HPDE6-E6E7 (cell line): ENCODE measurements at regions not wholly inside any gene's neighbourhood (a gene's known extent, or its start where the extent isn't known, plus 50 kb on each side); places are given as distances from the start of the nearest gene placed in this dataset.
"Not testable (repeated sequence)": the region's sequence is repeated elsewhere in the genome, so short reads cannot be mapped to it uniquely, and the experiment has no call there.

Source experiments
- DNase-seq: peaks from one replicate; pipeline ENCODE4 v3.0.0; 2011; ENCODE audit warnings: missing footprints; ENCODE audit errors: extremely low spot score

DNA sequence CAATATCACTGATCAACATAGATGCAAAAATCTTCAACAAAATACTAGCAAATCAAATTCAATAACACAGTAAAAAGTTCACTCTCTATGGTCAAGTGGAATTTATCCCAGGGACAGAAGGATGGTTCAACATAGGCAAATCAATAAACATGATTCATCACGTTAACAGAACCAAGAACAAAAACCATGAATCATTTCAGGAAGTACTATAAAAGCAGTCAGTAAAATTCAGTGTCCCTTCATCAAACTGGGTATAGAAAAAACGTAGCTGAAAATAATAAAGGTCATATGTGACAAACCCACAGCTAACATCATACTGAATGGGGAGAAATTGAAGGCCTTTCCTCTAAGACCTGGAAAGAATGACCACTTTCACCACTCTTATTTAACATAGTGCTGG is 172.1 kb downstream of the POLR2M start:
- no peak for DNase-seq

DNA sequence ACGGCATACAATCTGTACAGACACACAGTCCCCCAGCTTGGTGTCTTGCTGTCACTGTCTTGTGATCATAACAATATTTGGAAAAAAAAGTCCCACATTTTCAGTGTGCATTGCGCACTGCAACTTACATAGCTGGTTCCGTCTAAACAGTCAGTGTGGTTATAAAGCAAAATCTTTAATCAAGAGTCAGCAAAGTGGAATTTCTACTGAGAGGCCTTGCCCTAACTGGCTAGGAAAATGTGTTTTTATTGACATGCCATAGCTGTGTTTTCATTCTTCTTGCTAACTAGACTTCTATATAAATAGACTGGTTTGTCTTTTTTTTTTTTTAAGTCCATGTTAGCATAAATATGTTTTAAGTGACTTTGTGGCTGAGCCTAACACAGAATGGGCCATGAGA is 174.8 kb downstream of the POLR2M start:
- DNase-seq, result no peak

DNA sequence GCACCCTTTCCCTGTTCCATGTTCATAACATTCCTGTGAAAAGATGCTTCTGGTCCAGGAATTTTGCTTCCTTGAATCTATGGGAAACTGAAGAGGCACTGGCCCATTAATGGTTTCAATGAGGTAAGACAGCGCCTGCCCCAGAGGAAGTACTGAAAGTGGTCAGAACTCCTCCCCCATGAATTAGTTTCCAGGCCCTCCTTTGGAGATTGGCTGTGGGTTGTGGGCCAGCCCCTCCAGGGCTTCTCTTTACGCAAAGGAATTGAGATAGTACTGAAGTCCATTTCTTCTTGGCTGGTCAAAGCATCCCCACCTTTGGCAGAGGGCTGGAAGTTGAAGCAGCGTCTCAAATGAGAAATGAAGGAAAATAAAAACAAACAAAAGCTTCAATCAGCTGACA is 175.5 kb downstream of the POLR2M start:
- no peak for DNase-seq

DNA sequence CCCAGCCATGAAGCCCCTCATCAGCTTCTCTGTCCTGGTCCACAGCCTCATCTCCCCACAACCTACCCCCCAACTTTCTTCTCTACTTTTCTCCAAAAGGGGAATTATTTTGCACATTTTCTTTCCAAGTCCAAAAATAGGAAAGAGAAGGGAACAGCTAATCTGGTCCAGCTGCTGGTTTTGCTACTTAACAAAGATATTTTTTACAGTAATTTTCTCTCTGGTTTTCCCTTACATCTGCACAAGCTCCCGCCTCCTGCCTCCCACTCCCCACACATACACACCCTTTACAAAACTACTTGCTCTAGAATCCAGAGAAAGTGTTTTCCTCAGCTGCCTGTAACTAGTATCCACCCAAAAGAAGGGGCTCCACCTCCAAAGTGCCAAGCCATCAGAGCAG is 177.2 kb downstream of the POLR2M start:
- no peak for DNase-seq

DNA sequence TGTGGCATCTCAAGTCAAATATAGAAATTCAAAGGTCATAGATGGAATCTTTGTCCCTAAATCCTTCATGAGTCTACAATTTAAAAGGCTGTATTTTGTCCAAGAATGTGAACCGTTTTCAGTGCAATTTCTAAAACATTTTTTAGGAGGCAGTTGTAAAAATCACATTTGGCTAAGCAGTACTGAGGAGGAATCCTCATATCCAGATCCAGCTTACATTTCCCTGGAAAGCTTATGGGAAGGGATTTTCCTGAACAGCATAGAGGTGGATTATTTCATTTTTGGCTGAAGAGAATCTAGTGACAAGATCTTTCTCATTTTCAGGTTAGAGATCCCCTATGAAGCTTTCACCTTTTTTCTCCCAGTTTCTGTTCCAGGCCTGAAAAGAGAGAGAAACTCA is 178.4 kb downstream of the POLR2M start:
- DNase-seq, result no peak

DNA sequence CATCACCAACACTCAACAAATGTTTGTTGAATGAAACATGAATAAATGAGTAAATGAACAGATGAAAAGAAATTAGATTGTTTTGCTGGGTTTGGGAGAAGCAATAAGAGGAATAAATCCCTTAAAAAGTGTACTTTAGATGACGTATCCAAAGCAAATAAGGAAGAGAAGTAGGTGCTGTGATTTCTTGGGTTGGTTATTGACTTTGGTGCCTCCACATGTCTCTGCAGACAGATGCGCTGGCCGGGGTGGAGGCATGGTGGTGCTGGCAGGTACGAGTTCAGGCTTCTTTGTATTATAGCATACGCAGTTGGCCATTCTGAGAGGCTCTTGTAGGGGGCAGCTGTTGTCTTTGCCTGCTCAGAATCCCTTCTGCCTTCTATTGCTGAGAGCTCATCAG is 178.9 kb downstream of the POLR2M start:
- no peak for DNase-seq

DNA sequence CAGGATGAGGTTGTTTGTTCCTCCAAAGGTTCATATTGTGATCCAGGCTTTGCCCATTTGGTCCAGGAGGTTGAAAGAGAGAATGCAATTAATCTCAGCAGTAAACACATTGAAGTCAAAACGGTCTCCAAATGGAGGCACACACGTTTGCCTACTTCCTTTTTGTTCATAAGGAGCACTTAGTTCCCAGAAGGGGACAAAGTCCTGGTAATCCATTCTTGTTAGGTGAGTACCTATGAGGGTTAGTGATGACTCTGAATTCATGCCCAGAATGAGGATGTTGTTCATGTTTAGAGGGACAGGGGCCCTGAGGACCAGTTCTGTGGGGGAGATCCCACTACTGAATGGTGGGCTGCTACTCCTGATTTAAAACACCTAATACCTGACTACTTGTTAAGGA is 177.7 kb downstream of the ALDH1A2 start:
- DNase-seq, result no peak

DNA sequence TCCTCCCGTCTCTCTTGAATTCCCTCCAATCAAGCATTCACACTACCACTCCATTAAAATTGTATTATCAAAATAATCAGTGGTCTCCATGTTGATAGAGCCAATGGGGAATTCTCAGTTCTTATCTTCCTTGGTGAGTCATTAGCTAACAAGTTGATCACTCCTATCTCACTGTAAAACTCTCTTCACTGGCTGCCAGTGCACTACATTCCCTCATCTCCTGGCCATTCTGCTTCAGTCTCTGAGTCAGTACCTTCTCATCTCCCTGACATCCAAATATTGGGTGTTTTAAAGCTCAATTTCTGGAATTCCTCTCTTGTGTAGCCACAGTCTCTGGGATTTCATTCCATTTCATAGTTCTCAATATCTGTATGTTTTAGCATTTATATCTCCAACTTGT is 175.2 kb downstream of the ALDH1A2 start:
- DNase-seq, result no peak

DNA sequence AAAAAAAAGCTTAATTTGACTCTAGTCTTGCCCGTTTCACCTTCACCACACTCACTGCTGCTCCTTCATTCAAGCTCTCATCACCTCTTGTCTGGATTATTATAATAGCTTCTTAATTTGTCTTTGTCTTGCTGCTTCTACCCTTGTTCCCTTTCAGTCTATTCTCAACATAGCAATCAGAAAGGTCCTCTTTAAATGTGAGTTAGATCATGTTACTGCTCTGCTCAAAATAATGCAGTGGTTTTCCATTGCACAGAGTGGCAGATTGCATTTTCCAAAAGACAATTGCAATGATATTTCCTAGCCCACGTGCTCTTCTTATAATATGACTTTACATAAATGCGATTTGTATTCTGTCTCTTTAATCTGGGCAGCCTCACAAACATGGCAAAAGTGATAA is 174.6 kb downstream of the ALDH1A2 start:
- no peak for DNase-seq

DNA sequence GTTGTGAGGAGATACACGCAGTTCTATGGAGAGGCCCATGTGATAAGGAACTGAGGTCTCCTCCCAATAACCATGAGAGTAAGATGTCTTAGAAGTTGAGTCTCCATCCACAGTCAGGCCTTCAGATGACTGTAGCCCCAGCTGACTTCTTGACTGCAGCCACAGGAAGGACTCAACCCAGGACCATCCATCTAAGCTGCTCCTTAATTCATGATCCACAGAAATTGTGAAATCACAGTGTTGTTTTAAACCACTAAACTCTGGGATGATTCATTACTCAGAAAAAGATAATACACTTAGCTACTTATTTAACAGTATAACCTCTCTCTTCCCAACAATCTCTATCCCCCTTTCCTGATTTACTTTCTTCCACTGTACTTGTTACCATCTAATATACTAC is 173.3 kb downstream of the ALDH1A2 start:
- no peak for DNase-seq

DNA sequence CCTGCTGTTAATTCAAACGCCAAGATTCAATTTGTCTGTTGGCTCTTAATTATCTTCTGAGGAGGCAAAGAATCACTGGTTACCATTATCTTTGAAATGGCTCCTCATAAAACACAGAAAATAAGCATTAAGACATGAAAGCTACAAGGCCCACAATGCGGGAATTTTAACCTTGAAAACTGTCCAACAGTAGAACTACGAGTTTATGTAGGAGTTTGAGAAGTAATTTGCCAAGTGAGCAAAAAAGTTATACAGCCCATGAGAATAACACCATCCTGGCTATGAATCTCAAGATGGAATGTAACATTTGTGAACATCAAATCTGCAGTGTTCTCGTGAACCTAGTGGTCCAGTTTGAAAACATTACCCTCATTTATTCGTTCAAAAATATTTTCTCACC is 172.5 kb downstream of the ALDH1A2 start:
- no peak for DNase-seq

DNA sequence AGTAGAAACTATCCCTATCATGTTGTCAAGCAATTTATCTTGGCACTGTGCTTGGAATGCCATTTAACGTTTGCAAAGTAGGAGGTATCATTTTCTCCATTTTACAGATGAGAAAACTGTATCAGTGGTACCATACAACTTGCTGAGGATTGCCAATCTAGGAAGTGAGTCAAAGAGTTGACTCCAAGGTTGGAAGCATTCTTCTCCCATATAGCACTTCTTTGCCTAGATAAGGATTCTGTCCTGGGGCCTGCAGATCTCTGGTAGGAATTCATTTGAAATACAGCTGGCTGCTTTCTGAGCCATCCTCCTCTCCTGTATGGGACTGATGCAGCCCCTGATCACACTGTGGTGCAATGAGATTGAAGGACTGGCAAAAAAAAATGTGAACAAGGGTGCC is 170.2 kb downstream of the ALDH1A2 start:
- no peak for DNase-seq

DNA sequence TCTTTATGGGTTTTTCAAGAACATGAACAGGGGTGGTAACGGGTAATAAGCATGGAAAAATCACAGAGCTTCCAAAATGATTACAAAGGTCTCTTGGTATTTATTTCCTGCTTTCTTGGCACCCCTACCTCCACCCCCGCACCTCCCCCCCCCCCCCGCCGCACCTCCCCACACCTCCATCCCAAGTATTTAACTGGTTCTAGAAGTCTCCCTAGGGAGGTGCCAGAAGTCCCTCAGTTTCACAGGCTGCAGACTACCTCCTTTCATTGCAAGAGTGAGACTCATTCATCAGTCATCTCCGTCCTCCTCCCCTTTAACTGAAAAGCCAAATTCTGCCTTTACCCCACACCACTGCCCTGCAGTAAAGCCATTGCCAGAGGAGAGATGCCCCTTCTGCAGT is 169.4 kb downstream of the ALDH1A2 start:
- no peak for DNase-seq

DNA sequence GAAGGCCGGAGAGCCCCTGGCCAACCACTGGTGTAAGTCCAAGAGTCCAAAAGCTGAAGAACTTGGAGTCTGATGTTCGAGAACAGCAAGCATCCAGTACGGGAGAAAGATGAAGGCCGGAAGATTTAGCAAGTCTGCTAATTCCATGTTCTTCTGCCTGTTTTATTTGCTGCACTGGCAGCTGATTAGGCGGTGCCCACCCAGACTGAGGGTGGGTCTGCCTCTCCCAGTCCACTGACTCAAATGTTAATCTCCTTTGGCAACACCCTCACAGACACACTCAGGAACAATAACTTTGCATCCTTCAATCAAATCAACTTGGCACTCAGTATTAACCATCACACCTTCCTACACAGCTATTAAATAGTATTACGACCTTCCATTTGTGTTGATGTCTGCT is 168.6 kb downstream of the ALDH1A2 start:
- not testable (repeated sequence) for DNase-seq

DNA sequence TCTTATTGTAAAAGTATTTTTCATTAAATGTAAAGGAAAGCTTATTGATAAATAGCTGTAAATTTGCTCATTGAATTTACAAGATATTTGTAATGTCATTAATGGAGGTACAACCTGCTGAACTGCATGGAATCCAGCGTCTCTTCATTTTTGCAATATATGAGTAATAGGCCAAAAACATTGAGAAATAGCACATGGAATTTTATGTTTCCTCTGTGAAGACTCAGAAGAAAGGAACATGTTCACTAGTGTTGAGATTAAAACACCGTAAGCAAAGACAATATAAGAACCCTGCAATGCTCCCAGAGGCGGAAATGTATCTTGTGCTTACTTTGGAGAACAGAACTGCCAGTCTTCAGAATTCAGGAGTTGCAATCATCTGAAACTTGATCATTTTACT is 167.6 kb downstream of the ALDH1A2 start:
- no peak for DNase-seq

DNA sequence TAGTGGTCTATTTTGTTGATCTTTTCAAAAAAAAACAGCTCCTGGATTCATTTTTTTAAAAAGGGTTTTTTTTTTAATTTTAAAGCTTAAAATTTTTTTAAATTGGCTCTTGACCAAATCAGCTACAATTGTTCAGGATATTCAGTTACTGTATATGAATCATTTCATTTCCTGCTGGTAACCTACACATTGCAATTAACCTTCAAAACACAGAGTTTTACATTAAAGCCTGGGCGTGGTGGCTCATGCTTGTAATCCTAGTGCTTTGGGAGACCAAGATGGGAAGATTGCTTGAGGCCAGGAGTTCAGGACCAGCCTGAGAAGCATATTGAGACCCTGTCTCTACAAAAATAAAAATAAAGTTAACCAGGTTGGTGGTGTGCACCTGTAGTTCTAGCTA is 163.4 kb downstream of the ALDH1A2 start:
- no peak for DNase-seq
